WTC11 (cell line): ENCODE measurements at regions not wholly inside any gene's neighbourhood (a gene's known extent, or its start where the extent isn't known, plus 50 kb on each side); places are given as distances from the start of the nearest gene placed in this dataset.

Source experiments
- ATF6 ChIP-seq: sonication (generic); formaldehyde crosslinking; IDR thresholded peaks from 2 replicates; pipeline ENCODE4 v1.8.1; 2023; ENCODE audit warnings: mild to moderate bottlenecking, missing genetic modification reagents
- CTCF ChIP-seq: fragments of 200-600 bp; IDR thresholded peaks from 2 replicates; pipeline ENCODE4 v1.8.0; 2022; ENCODE audit warnings: antibody characterized with exemption
- RELA ChIP-seq: sonication (generic); formaldehyde crosslinking; IDR thresholded peaks from 2 replicates; pipeline ENCODE4 v1.8.1; 2022; ENCODE audit warnings: missing genetic modification reagents, mild to moderate bottlenecking, borderline replicate concordance
- TF ChIP-seq, protein P1 (sequence below): sonication (generic); formaldehyde crosslinking; IDR thresholded peaks from 2 replicates; pipeline ENCODE4 v1.8.1; 2022; ENCODE audit warnings: missing genetic modification reagents, borderline replicate concordance
- TF ChIP-seq, protein P2 (sequence below): sonication (generic); formaldehyde crosslinking; IDR thresholded peaks from 2 replicates; pipeline ENCODE4 v1.8.1; 2023; ENCODE audit warnings: mild to moderate bottlenecking, moderate library complexity, missing genetic modification reagents

- TF ChIP-seq CTCF = no peak
- TF ChIP-seq, protein P1, sequence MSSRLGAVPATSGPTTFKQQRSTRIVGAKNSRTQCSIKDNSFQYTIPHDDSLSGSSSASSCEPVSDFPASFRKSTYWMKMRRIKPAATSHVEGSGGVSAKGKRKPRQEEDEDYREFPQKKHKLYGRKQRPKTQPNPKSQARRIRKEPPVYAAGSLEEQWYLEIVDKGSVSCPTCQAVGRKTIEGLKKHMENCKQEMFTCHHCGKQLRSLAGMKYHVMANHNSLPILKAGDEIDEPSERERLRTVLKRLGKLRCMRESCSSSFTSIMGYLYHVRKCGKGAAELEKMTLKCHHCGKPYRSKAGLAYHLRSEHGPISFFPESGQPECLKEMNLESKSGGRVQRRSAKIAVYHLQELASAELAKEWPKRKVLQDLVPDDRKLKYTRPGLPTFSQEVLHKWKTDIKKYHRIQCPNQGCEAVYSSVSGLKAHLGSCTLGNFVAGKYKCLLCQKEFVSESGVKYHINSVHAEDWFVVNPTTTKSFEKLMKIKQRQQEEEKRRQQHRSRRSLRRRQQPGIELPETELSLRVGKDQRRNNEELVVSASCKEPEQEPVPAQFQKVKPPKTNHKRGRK (CRISPR knock-in tag) = no peak
- no peak for TF ChIP-seq ATF6 (CRISPR knock-in tag)
- no peak for TF ChIP-seq RELA (CRISPR knock-in tag)
- TF ChIP-seq, protein P2, sequence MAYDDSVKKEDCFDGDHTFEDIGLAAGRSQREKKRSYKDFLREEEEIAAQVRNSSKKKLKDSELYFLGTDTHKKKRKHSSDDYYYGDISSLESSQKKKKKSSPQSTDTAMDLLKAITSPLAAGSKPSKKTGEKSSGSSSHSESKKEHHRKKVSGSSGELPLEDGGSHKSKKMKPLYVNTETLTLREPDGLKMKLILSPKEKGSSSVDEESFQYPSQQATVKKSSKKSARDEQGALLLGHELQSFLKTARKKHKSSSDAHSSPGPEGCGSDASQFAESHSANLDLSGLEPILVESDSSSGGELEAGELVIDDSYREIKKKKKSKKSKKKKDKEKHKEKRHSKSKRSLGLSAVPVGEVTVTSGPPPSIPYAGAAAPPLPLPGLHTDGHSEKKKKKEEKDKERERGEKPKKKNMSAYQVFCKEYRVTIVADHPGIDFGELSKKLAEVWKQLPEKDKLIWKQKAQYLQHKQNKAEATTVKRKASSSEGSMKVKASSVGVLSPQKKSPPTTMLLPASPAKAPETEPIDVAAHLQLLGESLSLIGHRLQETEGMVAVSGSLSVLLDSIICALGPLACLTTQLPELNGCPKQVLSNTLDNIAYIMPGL = no peak
These were observed 348.9 kb downstream of the ARL4A start for GRCh38 chr7:13036256-13036780.
